Activated T-cell treated with anti-CD3 and anti-CD28 coated beads, Interleukin-2, amount 50 U/mL, for 4 hours (primary cell): ENCODE measurements at regions not wholly inside any gene's neighbourhood (a gene's known extent, or its start where the extent isn't known, plus 50 kb on each side); places are given as distances from the start of the nearest gene placed in this dataset.
A peak's percentile ranks its signal among the peaks of the same experiment; 100 is the strongest.

Experiments used
- ATAC-seq, 2 donors: fragments of 200-7000 bp; cut with Tn5 transposase; one replicate each; pipeline ENCODE4 v1.10.0; 2021
- DNase-seq: peaks from one replicate; pipeline ENCODE4 v3.0.0-alpha.2; 2020
- H3K27me3 Mint-ChIP-seq: one replicate; pipeline ENCODE4 v1.8.0; 2021; ENCODE audit warnings: low read depth, mixed read lengths
- H3K36me3 Mint-ChIP-seq: one replicate; pipeline ENCODE4 v1.8.0; 2022; ENCODE audit warnings: mixed read lengths; ENCODE audit not compliant: insufficient read depth
- H3K4me1 Mint-ChIP-seq: one replicate; pipeline ENCODE4 v1.8.0; 2021; ENCODE audit warnings: low read depth, mixed read lengths
- H3K4me3 Mint-ChIP-seq: one replicate; pipeline ENCODE4 v1.8.0; 2021; ENCODE audit warnings: mild to moderate bottlenecking, moderate library complexity, mixed read lengths
- H3K9me3 Mint-ChIP-seq: one replicate; pipeline ENCODE4 v1.8.0; 2021; ENCODE audit warnings: mixed read lengths

GRCh38 chr10:8594176-8594575 is 539.7 kb downstream of the GATA3 start:
- H3K36me3 Mint-ChIP-seq, result no peaks in the 10 kb centered on the region
- ATAC-seq (no peak), DNase-seq (no peak)
- H3K27me3 Mint-ChIP-seq, result peaks cover 4% of the 10 kb centered on the region
- no peaks in the 10 kb centered on the region for H3K4me1 Mint-ChIP-seq
- no peaks in the 10 kb centered on the region for H3K9me3 Mint-ChIP-seq
- no peak overlapping the region for H3K4me3 Mint-ChIP-seq

- H3K4me1 Mint-ChIP-seq, result no peaks in the 10 kb centered on the region
- no peaks in the 10 kb centered on the region for H3K9me3 Mint-ChIP-seq
- no peak overlapping the region for H3K4me3 Mint-ChIP-seq
- DNase-seq, result no peak
- H3K36me3 Mint-ChIP-seq, result no peaks in the 10 kb centered on the region
- no peak for ATAC-seq
- H3K27me3 Mint-ChIP-seq, result peaks cover 4% of the 10 kb centered on the region
Observed at GRCh38 chr10:8594711-8595110, 540.2 kb downstream of the GATA3 start.

GRCh38 chr10:8595140-8595539 is 540.7 kb downstream of the GATA3 start:
- Mint-ChIP-seq H3K27me3 (peaks cover 4% of the 10 kb centered on the region), H3K36me3 (no peaks in the 10 kb centered on the region)

GRCh38 chr10:8596929-8597472 is 542.5 kb downstream of the GATA3 start:
- Mint-ChIP-seq H3K9me3 (no peaks in the 10 kb centered on the region), H3K4me1 (no peaks in the 10 kb centered on the region), H3K36me3 (no peaks in the 10 kb centered on the region), H3K4me3 (no peak overlapping the region), H3K27me3 (peaks cover 2% of the 10 kb centered on the region)
- DNase-seq, result no peak
- no peak for ATAC-seq

More at GRCh38 chr10:8595140-8595539, 540.7 kb downstream of the GATA3 start:
- Mint-ChIP-seq H3K4me1 (no peaks in the 10 kb centered on the region), H3K9me3 (no peaks in the 10 kb centered on the region), H3K4me3 (no peak overlapping the region)
- DNase-seq (no peak), ATAC-seq (no peak)

GRCh38 chr10:8600192-8600591 is 545.7 kb downstream of the GATA3 start:
- DNase-seq, result no peak
- peaks cover 4% of the 10 kb centered on the region for H3K9me3 Mint-ChIP-seq
- H3K36me3 Mint-ChIP-seq, result no peaks in the 10 kb centered on the region
- peaks cover 5% of the 10 kb centered on the region for H3K27me3 Mint-ChIP-seq
- H3K4me3 Mint-ChIP-seq, result no peak overlapping the region
- ATAC-seq, result peak in 1 of 2 donors; percentile 37
- no peaks in the 10 kb centered on the region for H3K4me1 Mint-ChIP-seq

- DNase-seq (no peak), ATAC-seq (no peak)
- Mint-ChIP-seq H3K4me1 (no peaks in the 10 kb centered on the region), H3K4me3 (no peak overlapping the region), H3K27me3 (peaks cover 5% of the 10 kb centered on the region), H3K36me3 (peaks cover 1% of the 10 kb centered on the region), H3K9me3 (peaks cover 14% of the 10 kb centered on the region)
Observed at GRCh38 chr10:8602821-8603220, 548.3 kb downstream of the GATA3 start.

- Mint-ChIP-seq H3K36me3 (no peaks in the 10 kb centered on the region), H3K4me1 (peaks cover 10% of the 10 kb centered on the region), H3K27me3 (peaks cover 4% of the 10 kb centered on the region), H3K4me3 (no peak overlapping the region), H3K9me3 (peaks cover 13% of the 10 kb centered on the region)
- ATAC-seq (no peak), DNase-seq (no peak)
Observed at GRCh38 chr10:8614054-8614565, 559.6 kb downstream of the GATA3 start.

GRCh38 chr10:8615118-8615517 is 560.6 kb downstream of the GATA3 start:
- no peaks in the 10 kb centered on the region for H3K36me3 Mint-ChIP-seq
- peaks cover 4% of the 10 kb centered on the region for H3K27me3 Mint-ChIP-seq
- H3K4me3 Mint-ChIP-seq, result no peak overlapping the region
- peaks cover 10% of the 10 kb centered on the region for H3K4me1 Mint-ChIP-seq
- ATAC-seq, result no peak
- DNase-seq, result no peak
- H3K9me3 Mint-ChIP-seq, result peaks cover 13% of the 10 kb centered on the region

- H3K27me3 Mint-ChIP-seq, result peaks cover 4% of the 10 kb centered on the region
- H3K9me3 Mint-ChIP-seq, result peaks cover 9% of the 10 kb centered on the region
Observed at GRCh38 chr10:8616166-8616565, 561.7 kb downstream of the GATA3 start.

GRCh38 chr10:8617792-8618191 is 563.3 kb downstream of the GATA3 start:
- peaks cover 4% of the 10 kb centered on the region for H3K27me3 Mint-ChIP-seq
- H3K9me3 Mint-ChIP-seq, result peaks cover 4% of the 10 kb centered on the region
- no peak overlapping the region for H3K4me3 Mint-ChIP-seq
- DNase-seq (no peak), ATAC-seq (no peak)
- H3K4me1 Mint-ChIP-seq, result peaks cover 10% of the 10 kb centered on the region
- H3K36me3 Mint-ChIP-seq, result no peaks in the 10 kb centered on the region

More at GRCh38 chr10:8616166-8616565, 561.7 kb downstream of the GATA3 start:
- DNase-seq (no peak), ATAC-seq (no peak)
- peaks cover 10% of the 10 kb centered on the region for H3K4me1 Mint-ChIP-seq
- H3K36me3 Mint-ChIP-seq, result no peaks in the 10 kb centered on the region
- no peak overlapping the region for H3K4me3 Mint-ChIP-seq

- no peaks in the 10 kb centered on the region for H3K36me3 Mint-ChIP-seq
- H3K9me3 Mint-ChIP-seq, result peaks cover 4% of the 10 kb centered on the region
- DNase-seq (no peak), ATAC-seq (no peak)
- peaks cover 4% of the 10 kb centered on the region for H3K27me3 Mint-ChIP-seq
- H3K4me1 Mint-ChIP-seq, result peaks cover 10% of the 10 kb centered on the region
- H3K4me3 Mint-ChIP-seq, result no peak overlapping the region
Observed at GRCh38 chr10:8618834-8619233, 564.3 kb downstream of the GATA3 start.

- no peaks in the 10 kb centered on the region for H3K36me3 Mint-ChIP-seq
- ATAC-seq (no peak), DNase-seq (no peak)
- H3K4me3 Mint-ChIP-seq, result no peak overlapping the region
- H3K4me1 Mint-ChIP-seq, result no peaks in the 10 kb centered on the region
- no peaks in the 10 kb centered on the region for H3K9me3 Mint-ChIP-seq
- H3K27me3 Mint-ChIP-seq, result peaks cover 5% of the 10 kb centered on the region
Observed at GRCh38 chr10:8628351-8628750, 573.9 kb downstream of the GATA3 start.

- no peak overlapping the region for H3K4me3 Mint-ChIP-seq
- no peaks in the 10 kb centered on the region for H3K36me3 Mint-ChIP-seq
- DNase-seq, result no peak
- H3K27me3 Mint-ChIP-seq, result peaks cover 2% of the 10 kb centered on the region
- H3K4me1 Mint-ChIP-seq, result no peaks in the 10 kb centered on the region
- no peak for ATAC-seq
- no peaks in the 10 kb centered on the region for H3K9me3 Mint-ChIP-seq
Observed at GRCh38 chr10:8633909-8634308, 579.4 kb downstream of the GATA3 start.

- Mint-ChIP-seq H3K9me3 (no peaks in the 10 kb centered on the region), H3K4me3 (no peak overlapping the region), H3K27me3 (no peaks in the 10 kb centered on the region), H3K4me1 (no peaks in the 10 kb centered on the region), H3K36me3 (no peaks in the 10 kb centered on the region)
- DNase-seq (no peak), ATAC-seq (no peak)
Observed at GRCh38 chr10:8636371-8636770, 581.9 kb downstream of the GATA3 start.

GRCh38 chr10:8637640-8638039 is 583.2 kb downstream of the GATA3 start:
- Mint-ChIP-seq H3K4me3 (no peak overlapping the region), H3K27me3 (no peaks in the 10 kb centered on the region), H3K36me3 (no peaks in the 10 kb centered on the region), H3K9me3 (peaks cover 9% of the 10 kb centered on the region), H3K4me1 (no peaks in the 10 kb centered on the region)
- no peak for DNase-seq
- ATAC-seq, result no peak
